IPS-15b (cell line): ENCODE measurements at regions not wholly inside any gene's neighbourhood (a gene's known extent, or its start where the extent isn't known, plus 50 kb on each side); places are given as distances from the start of the nearest gene placed in this dataset.

Experiments
- H3K27me3 ChIP-seq: one replicate; pipeline ENCODE4 v1.6.1; 2013; ENCODE audit warnings: low read length; ENCODE audit not compliant: control insufficient read depth, insufficient read depth
- H3K36me3 ChIP-seq: one replicate; pipeline ENCODE4 v1.6.1; 2013; ENCODE audit warnings: low read length; ENCODE audit not compliant: control insufficient read depth, insufficient read depth
- H3K4me1 ChIP-seq: one replicate; pipeline ENCODE4 v1.6.1; 2013; ENCODE audit warnings: mild to moderate bottlenecking, low read length; ENCODE audit not compliant: control insufficient read depth, insufficient read depth
- H3K4me3 ChIP-seq: one replicate; pipeline ENCODE4 v1.5.1; 2013; ENCODE audit warnings: low read depth, low read length
- H3K9ac ChIP-seq: one replicate; pipeline ENCODE4 v1.6.1; 2013; ENCODE audit warnings: low read depth, mild to moderate bottlenecking, low read length
- H3K9me3 ChIP-seq: one replicate; pipeline ENCODE4 v1.6.1; 2013; ENCODE audit warnings: mild to moderate bottlenecking, low read length; ENCODE audit not compliant: control insufficient read depth, insufficient read depth

- H3K9me3 ChIP-seq = peaks cover 3% of the 10 kb centered on the region
- H3K4me3 ChIP-seq = no peak overlapping the region
- no peaks in the 10 kb centered on the region for H3K27me3 ChIP-seq
- peaks cover 21% of the 10 kb centered on the region for H3K4me1 ChIP-seq
- H3K9ac ChIP-seq = no peak overlapping the region
- H3K36me3 ChIP-seq = no peaks in the 10 kb centered on the region
These were observed 254.4 kb downstream of the DAD1 start for GRCh38 chr14:22334627-22335026.

GRCh38 chr14:22334275-22334577, 254.8 kb downstream of the DAD1 start:
- H3K4me3 ChIP-seq = no peak overlapping the region
- no peak overlapping the region for H3K9ac ChIP-seq

GRCh38 chr14:22333422-22334274, 255.4 kb downstream of the DAD1 start:
- H3K4me1 ChIP-seq = peaks cover 21% of the 10 kb centered on the region
- peaks cover 8% of the 10 kb centered on the region for H3K9me3 ChIP-seq
- H3K27me3 ChIP-seq = no peaks in the 10 kb centered on the region
- no peak overlapping the region for H3K9ac ChIP-seq
- no peak overlapping the region for H3K4me3 ChIP-seq
- no peaks in the 10 kb centered on the region for H3K36me3 ChIP-seq

More at GRCh38 chr14:22334275-22334577, 254.8 kb downstream of the DAD1 start:
- peaks cover 21% of the 10 kb centered on the region for H3K4me1 ChIP-seq
- H3K9me3 ChIP-seq = peaks cover 7% of the 10 kb centered on the region
- no peaks in the 10 kb centered on the region for H3K27me3 ChIP-seq
- H3K36me3 ChIP-seq = no peaks in the 10 kb centered on the region

GRCh38 chr14:22332686-22333421, 256.2 kb downstream of the DAD1 start:
- Histone ChIP-seq H3K4me1 (peaks cover 21% of the 10 kb centered on the region), H3K36me3 (no peaks in the 10 kb centered on the region), H3K27me3 (no peaks in the 10 kb centered on the region), H3K4me3 (no peak overlapping the region), H3K9me3 (peaks cover 12% of the 10 kb centered on the region), H3K9ac (no peak overlapping the region)

- no peaks in the 10 kb centered on the region for H3K27me3 ChIP-seq
- H3K9ac ChIP-seq = no peak overlapping the region
- H3K36me3 ChIP-seq = no peaks in the 10 kb centered on the region
- H3K4me3 ChIP-seq = no peak overlapping the region
- H3K9me3 ChIP-seq = peaks cover 14% of the 10 kb centered on the region
- peaks cover 17% of the 10 kb centered on the region for H3K4me1 ChIP-seq
These were observed 259.7 kb downstream of the DAD1 start for GRCh38 chr14:22329371-22329770.

GRCh38 chr14:22325676-22326400, 263.2 kb downstream of the DAD1 start:
- H3K9me3 ChIP-seq = peaks cover 14% of the 10 kb centered on the region
- H3K9ac ChIP-seq = no peak overlapping the region
- no peaks in the 10 kb centered on the region for H3K27me3 ChIP-seq
- no peak overlapping the region for H3K4me3 ChIP-seq
- H3K4me1 ChIP-seq = no peaks in the 10 kb centered on the region
- H3K36me3 ChIP-seq = no peaks in the 10 kb centered on the region

GRCh38 chr14:22320362-22320750, 268.7 kb downstream of the DAD1 start:
- Histone ChIP-seq H3K9me3 (no peaks in the 10 kb centered on the region), H3K9ac (no peak overlapping the region), H3K27me3 (no peaks in the 10 kb centered on the region), H3K4me3 (no peak overlapping the region), H3K4me1 (no peaks in the 10 kb centered on the region), H3K36me3 (no peaks in the 10 kb centered on the region)

GRCh38 chr14:22319526-22320361, 269.3 kb downstream of the DAD1 start:
- no peaks in the 10 kb centered on the region for H3K36me3 ChIP-seq
- no peaks in the 10 kb centered on the region for H3K27me3 ChIP-seq
- H3K9ac ChIP-seq = no peak overlapping the region
- no peak overlapping the region for H3K4me3 ChIP-seq
- H3K4me1 ChIP-seq = no peaks in the 10 kb centered on the region
- H3K9me3 ChIP-seq = no peaks in the 10 kb centered on the region

- H3K36me3 ChIP-seq = no peaks in the 10 kb centered on the region
- H3K9ac ChIP-seq = no peak overlapping the region
- no peaks in the 10 kb centered on the region for H3K4me1 ChIP-seq
- no peaks in the 10 kb centered on the region for H3K27me3 ChIP-seq
- no peak overlapping the region for H3K4me3 ChIP-seq
- H3K9me3 ChIP-seq = no peaks in the 10 kb centered on the region
These were observed 270.1 kb downstream of the DAD1 start for GRCh38 chr14:22318951-22319350.

GRCh38 chr14:22316473-22316872, 272.6 kb downstream of the DAD1 start:
- H3K4me1 ChIP-seq = no peaks in the 10 kb centered on the region
- no peaks in the 10 kb centered on the region for H3K36me3 ChIP-seq
- H3K27me3 ChIP-seq = no peaks in the 10 kb centered on the region
- H3K9ac ChIP-seq = no peak overlapping the region
- H3K9me3 ChIP-seq = no peaks in the 10 kb centered on the region
- no peak overlapping the region for H3K4me3 ChIP-seq

- Histone ChIP-seq H3K4me1 (no peaks in the 10 kb centered on the region), H3K36me3 (no peaks in the 10 kb centered on the region), H3K9me3 (no peaks in the 10 kb centered on the region), H3K9ac (no peak overlapping the region), H3K27me3 (no peaks in the 10 kb centered on the region), H3K4me3 (no peak overlapping the region)
These were observed 273.7 kb downstream of the DAD1 start for GRCh38 chr14:22315336-22315735.
